ENCODE measurements at regions not wholly inside any gene's neighbourhood (a gene's known extent, or its start where the extent isn't known, plus 50 kb on each side); places are given as distances from the start of the nearest gene placed in this dataset.

DNA sequence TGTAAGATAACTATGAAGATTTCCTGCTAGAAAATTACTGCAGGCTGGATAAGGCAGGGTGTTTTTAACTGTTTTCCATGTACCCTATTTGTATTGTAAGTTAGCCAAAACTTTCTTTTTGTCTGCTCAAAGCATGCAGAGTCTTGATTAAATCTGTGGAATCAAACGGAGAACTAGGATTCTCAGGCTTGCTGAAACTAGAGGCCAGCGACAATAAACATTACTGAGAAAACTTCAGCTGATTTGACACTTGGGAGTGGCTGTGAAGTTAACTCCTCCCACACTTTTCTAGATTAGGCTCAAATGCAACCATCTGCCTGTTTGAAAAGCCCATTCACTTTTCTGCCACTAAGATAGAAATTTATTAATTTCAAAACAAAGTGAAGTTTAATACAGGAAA is 153.2 kb upstream of the FRMD4B start:
- no peak for TF ChIP-seq POLR2A (IDR thresholded peaks at IDR 0.05)
- TF ChIP-seq POLR2AphosphoS5 (IDR thresholded peaks at IDR 0.05) = no peak

All from breast epithelium (tissue), 3 donors.